ENCODE measurements at regions not wholly inside any gene's neighbourhood (a gene's known extent, or its start where the extent isn't known, plus 50 kb on each side); places are given as distances from the start of the nearest gene placed in this dataset.

GRCh38 chr2:128654408-128654807 lies 335.7 kb upstream of the HS6ST1 start:
- H3K4me1 ChIP-seq (ENCODE audit: low read length) = no peaks in the 10 kb centered on the region
- no peak overlapping the region for H3K9ac ChIP-seq (ENCODE audit: low read length)
- H3K9me3 ChIP-seq (replicated peaks; ENCODE audit: insufficient read depth, low read length) = no peaks in the 10 kb centered on the region
- H3K27ac ChIP-seq (ENCODE audit: low read length) = no peak overlapping the region
- no peak overlapping the region for H3K4me3 ChIP-seq (ENCODE audit: low read length)
- H2AFZ ChIP-seq (ENCODE audit: low read length) = no peak overlapping the region
- no peaks in the 10 kb centered on the region for H3K36me3 ChIP-seq (replicated peaks; ENCODE audit: insufficient read depth, low read length)
- no peak for TF ChIP-seq CTCF (IDR thresholded peaks at IDR 0.05; ENCODE audit: low read length)
- no peaks in the 10 kb centered on the region for H3K79me2 ChIP-seq (ENCODE audit: low read length)
- H3K27me3 ChIP-seq (replicated peaks; ENCODE audit: insufficient read depth, low read length) = no peaks in the 10 kb centered on the region
- H3K4me2 ChIP-seq (ENCODE audit: low read depth, low read length) = no peak overlapping the region
- no peaks in the 10 kb centered on the region for H4K20me1 ChIP-seq (ENCODE audit: insufficient read depth, low read length)
- no peak for DNase-seq
- H3F3A ChIP-seq (ENCODE audit: insufficient read depth, low read length) = no peaks in the 10 kb centered on the region
- no peaks in the 10 kb centered on the region for H3K9me2 ChIP-seq (replicated peaks; ENCODE audit: insufficient read depth, low read length)

GRCh38 chr2:128660836-128661235 lies 342.2 kb upstream of the HS6ST1 start:
- H3K27ac ChIP-seq (ENCODE audit: low read length) = no peak overlapping the region
- no peaks in the 10 kb centered on the region for H3K36me3 ChIP-seq (replicated peaks; ENCODE audit: insufficient read depth, low read length)
- no peak overlapping the region for H3K4me2 ChIP-seq (ENCODE audit: low read depth, low read length)
- H3K4me1 ChIP-seq (ENCODE audit: low read length) = no peaks in the 10 kb centered on the region
- H3K79me2 ChIP-seq (ENCODE audit: low read length) = no peaks in the 10 kb centered on the region
- no peak overlapping the region for H3K9ac ChIP-seq (ENCODE audit: low read length)
- TF ChIP-seq EZH2 (optimal IDR thresholded peaks at IDR 0.05; ENCODE audit: low read depth, low read length) = no peak
- H3K4me3 ChIP-seq (ENCODE audit: low read length) = no peak overlapping the region
- H3F3A ChIP-seq (ENCODE audit: insufficient read depth, low read length) = no peaks in the 10 kb centered on the region
- no peaks in the 10 kb centered on the region for H3K9me3 ChIP-seq (replicated peaks; ENCODE audit: insufficient read depth, low read length)
- H3K27me3 ChIP-seq (replicated peaks; ENCODE audit: insufficient read depth, low read length) = no peaks in the 10 kb centered on the region
- H3K9me2 ChIP-seq (replicated peaks; ENCODE audit: insufficient read depth, low read length) = no peaks in the 10 kb centered on the region
- H4K20me1 ChIP-seq (ENCODE audit: insufficient read depth, low read length) = no peaks in the 10 kb centered on the region
- H2AFZ ChIP-seq (ENCODE audit: low read length) = no peak overlapping the region
- DNase-seq = no peak

- no peaks in the 10 kb centered on the region for H3K9me3 ChIP-seq (replicated peaks; ENCODE audit: insufficient read depth, low read length)
- H3K4me2 ChIP-seq (ENCODE audit: low read depth, low read length) = no peak overlapping the region
- no peak overlapping the region for H3K9ac ChIP-seq (ENCODE audit: low read length)
- H3K36me3 ChIP-seq (replicated peaks; ENCODE audit: insufficient read depth, low read length) = no peaks in the 10 kb centered on the region
- no peak for TF ChIP-seq CTCF (IDR thresholded peaks at IDR 0.05; ENCODE audit: low read length)
- TF ChIP-seq EZH2 (optimal IDR thresholded peaks at IDR 0.05; ENCODE audit: low read depth, low read length) = no peak
- TF ChIP-seq EZH2phosphoT487 (IDR thresholded peaks at IDR 0.05; ENCODE audit: low read length) = no peak
- H3F3A ChIP-seq (ENCODE audit: insufficient read depth, low read length) = no peaks in the 10 kb centered on the region
- no peak for DNase-seq
- H3K9me2 ChIP-seq (replicated peaks; ENCODE audit: insufficient read depth, low read length) = no peaks in the 10 kb centered on the region
- H2AFZ ChIP-seq (ENCODE audit: low read length) = no peak overlapping the region
- H3K4me3 ChIP-seq (ENCODE audit: low read length) = no peak overlapping the region
- no peaks in the 10 kb centered on the region for H3K4me1 ChIP-seq (ENCODE audit: low read length)
- no peaks in the 10 kb centered on the region for H3K27me3 ChIP-seq (replicated peaks; ENCODE audit: insufficient read depth, low read length)
- H3K79me2 ChIP-seq (ENCODE audit: low read length) = no peaks in the 10 kb centered on the region
- H4K20me1 ChIP-seq (ENCODE audit: insufficient read depth, low read length) = no peaks in the 10 kb centered on the region
- H3K27ac ChIP-seq (ENCODE audit: low read length) = no peak overlapping the region
Observed at GRCh38 chr2:128661311-128661710, 342.6 kb upstream of the HS6ST1 start.

- Histone ChIP-seq H3K4me3 (ENCODE audit: low read length) (no peak overlapping the region), H3K27me3 (replicated peaks; ENCODE audit: insufficient read depth, low read length) (no peaks in the 10 kb centered on the region), H4K20me1 (ENCODE audit: insufficient read depth, low read length) (no peaks in the 10 kb centered on the region), H3K79me2 (ENCODE audit: low read length) (no peaks in the 10 kb centered on the region), H3K36me3 (replicated peaks; ENCODE audit: insufficient read depth, low read length) (no peaks in the 10 kb centered on the region), H3K27ac (ENCODE audit: low read length) (no peak overlapping the region), H3K4me2 (ENCODE audit: low read depth, low read length) (no peak overlapping the region), H3K4me1 (ENCODE audit: low read length) (no peaks in the 10 kb centered on the region), H3K9ac (ENCODE audit: low read length) (no peak overlapping the region), H3K9me2 (replicated peaks; ENCODE audit: insufficient read depth, low read length) (no peaks in the 10 kb centered on the region), H3K9me3 (replicated peaks; ENCODE audit: insufficient read depth, low read length) (no peaks in the 10 kb centered on the region), H3F3A (ENCODE audit: insufficient read depth, low read length) (no peaks in the 10 kb centered on the region), H2AFZ (ENCODE audit: low read length) (no peak overlapping the region)
- TF ChIP-seq EZH2phosphoT487 (IDR thresholded peaks at IDR 0.05; ENCODE audit: low read length) (no peak), CTCF (IDR thresholded peaks at IDR 0.05; ENCODE audit: low read length) (no peak), EZH2 (optimal IDR thresholded peaks at IDR 0.05; ENCODE audit: low read depth, low read length) (no peak)
- no peak for DNase-seq
Observed at GRCh38 chr2:128662051-128662471, 343.4 kb upstream of the HS6ST1 start.
